SU-DHL-6 (cell line): ENCODE measurements at regions not wholly inside any gene's neighbourhood (a gene's known extent, or its start where the extent isn't known, plus 50 kb on each side); places are given as distances from the start of the nearest gene placed in this dataset.

Source experiments
- EZH2phosphoT487 ChIP-seq: fragments of 200-600 bp; sonication (generic), shearing (Covaris generic); conservative IDR thresholded peaks from 2 replicates; pipeline ENCODE4 v1.6.1; 2018; ENCODE audit warnings: mild to moderate bottlenecking, antibody characterized with exemption, low read length, moderate library complexity, mixed read lengths
- TF ChIP-seq, protein P1 (sequence below): fragments of 200-600 bp; sonication (generic); IDR thresholded peaks from one replicate; pipeline ENCODE4 v1.5.1; 2017; ENCODE audit warnings: antibody characterized with exemption, mild to moderate bottlenecking, low read length, moderate library complexity; ENCODE audit not compliant: insufficient read depth, poor library complexity, severe bottlenecking

DNA sequence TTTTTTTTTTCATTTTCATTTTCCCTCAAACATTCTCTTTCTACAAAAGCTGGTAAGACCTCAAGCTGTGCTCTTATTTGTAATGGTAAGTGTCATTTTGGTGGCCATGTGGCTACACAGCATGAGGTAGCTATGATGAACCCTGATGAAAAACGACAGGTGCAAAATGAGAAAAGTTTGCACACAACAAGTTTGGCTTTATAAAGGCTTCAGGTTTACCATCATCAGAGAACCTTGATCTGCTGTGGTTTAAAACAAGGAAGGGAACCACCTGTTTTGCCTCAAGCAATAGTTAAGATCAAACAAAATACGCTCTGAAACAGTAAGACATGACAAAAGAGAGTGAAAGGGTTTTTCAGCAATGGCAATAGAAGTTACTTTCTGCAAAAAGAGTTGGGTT is 1124.6 kb upstream of the ACO1 start:
- TF ChIP-seq, protein P1, sequence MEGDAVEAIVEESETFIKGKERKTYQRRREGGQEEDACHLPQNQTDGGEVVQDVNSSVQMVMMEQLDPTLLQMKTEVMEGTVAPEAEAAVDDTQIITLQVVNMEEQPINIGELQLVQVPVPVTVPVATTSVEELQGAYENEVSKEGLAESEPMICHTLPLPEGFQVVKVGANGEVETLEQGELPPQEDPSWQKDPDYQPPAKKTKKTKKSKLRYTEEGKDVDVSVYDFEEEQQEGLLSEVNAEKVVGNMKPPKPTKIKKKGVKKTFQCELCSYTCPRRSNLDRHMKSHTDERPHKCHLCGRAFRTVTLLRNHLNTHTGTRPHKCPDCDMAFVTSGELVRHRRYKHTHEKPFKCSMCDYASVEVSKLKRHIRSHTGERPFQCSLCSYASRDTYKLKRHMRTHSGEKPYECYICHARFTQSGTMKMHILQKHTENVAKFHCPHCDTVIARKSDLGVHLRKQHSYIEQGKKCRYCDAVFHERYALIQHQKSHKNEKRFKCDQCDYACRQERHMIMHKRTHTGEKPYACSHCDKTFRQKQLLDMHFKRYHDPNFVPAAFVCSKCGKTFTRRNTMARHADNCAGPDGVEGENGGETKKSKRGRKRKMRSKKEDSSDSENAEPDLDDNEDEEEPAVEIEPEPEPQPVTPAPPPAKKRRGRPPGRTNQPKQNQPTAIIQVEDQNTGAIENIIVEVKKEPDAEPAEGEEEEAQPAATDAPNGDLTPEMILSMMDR, result no peak
- TF ChIP-seq EZH2phosphoT487, result no peak
